ENCODE measurements at regions not wholly inside any gene's neighbourhood (a gene's known extent, or its start where the extent isn't known, plus 50 kb on each side); places are given as distances from the start of the nearest gene placed in this dataset.

GRCh38 chr22:44427611-44428470 is 70.2 kb downstream of the RTL6 start:
- no peak overlapping the region for H3K27ac ChIP-seq (ENCODE audit: insufficient read depth, low read length)
- no peaks in the 10 kb centered on the region for H3K36me3 ChIP-seq (ENCODE audit: control insufficient read depth, insufficient read depth, low read length)
- H3K9me3 ChIP-seq (ENCODE audit: control insufficient read depth, insufficient read depth, low read depth, low read length), result no peaks in the 10 kb centered on the region
- DNase-seq (ENCODE audit: low read depth in 2 of 2), result no peak
- no peak overlapping the region for H3K9ac ChIP-seq (ENCODE audit: insufficient read depth, low read length)
- no peak for TF ChIP-seq CTCF (conservative IDR thresholded peaks at IDR 0.05 in 1 of 2, IDR thresholded peaks at IDR 0.05 in 1 of 2; ENCODE audit: low read depth in 1 of 2, low read length in 2 of 2)
- no peak for TF ChIP-seq EZH2 (IDR thresholded peaks at IDR 0.05; ENCODE audit: low read length, missing control alignments)
- no peaks in the 10 kb centered on the region for H3K79me2 ChIP-seq (ENCODE audit: control insufficient read depth, insufficient read depth, low read length)
- H3K4me3 ChIP-seq (replicated peaks in 1 of 4; ENCODE audit: control extremely low read depth in 1 of 4, insufficient read depth in 1 of 4, low read depth in 3 of 4, low read length in 4 of 4), result no peak overlapping the region
- H3K4me2 ChIP-seq (ENCODE audit: extremely low read depth, insufficient read depth, low read length), result no peak overlapping the region
- H2AFZ ChIP-seq (ENCODE audit: low read length), result no peak overlapping the region
- peaks cover under 1% of the 10 kb centered on the region for H3K27me3 ChIP-seq (ENCODE audit: control insufficient read depth, insufficient read depth, low read length)
- H4K20me1 ChIP-seq (ENCODE audit: control insufficient read depth, extremely low read depth, insufficient read depth, low read length), result no peaks in the 10 kb centered on the region
- no peaks in the 10 kb centered on the region for H3K4me1 ChIP-seq (ENCODE audit: control insufficient read depth, extremely low read depth, insufficient read depth, low read length)

DNA sequence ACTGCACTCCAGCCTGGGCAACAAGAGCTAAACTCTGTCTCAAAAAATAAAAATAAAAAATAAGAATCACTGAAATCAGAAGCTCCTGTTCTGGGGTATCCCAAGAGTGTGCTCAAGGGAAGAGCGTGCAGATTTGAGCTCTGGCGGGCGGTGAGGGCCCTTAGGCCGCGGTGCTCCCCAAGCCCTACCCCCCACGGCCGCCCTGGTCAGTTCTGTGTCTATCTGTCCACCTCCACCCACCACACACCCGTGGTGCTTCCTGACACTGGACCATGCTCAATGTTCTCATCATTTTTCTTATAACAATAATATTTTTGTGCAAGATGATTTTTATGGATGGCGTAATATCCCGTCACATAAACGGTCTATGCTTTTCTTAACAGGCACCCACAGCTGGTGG is 71.1 kb downstream of the RTL6 start:
- H3K9me3 ChIP-seq (ENCODE audit: control insufficient read depth, insufficient read depth, low read depth, low read length), result no peaks in the 10 kb centered on the region
- H3K27ac ChIP-seq (ENCODE audit: insufficient read depth, low read length), result no peak overlapping the region
- H4K20me1 ChIP-seq (ENCODE audit: control insufficient read depth, extremely low read depth, insufficient read depth, low read length), result no peaks in the 10 kb centered on the region
- no peak overlapping the region for H3K9ac ChIP-seq (ENCODE audit: insufficient read depth, low read length)
- H3K4me3 ChIP-seq (replicated peaks in 1 of 4; ENCODE audit: control extremely low read depth in 1 of 4, insufficient read depth in 1 of 4, low read depth in 3 of 4, low read length in 4 of 4), result no peak overlapping the region
- no peaks in the 10 kb centered on the region for H3K27me3 ChIP-seq (ENCODE audit: control insufficient read depth, insufficient read depth, low read length)
- H3K79me2 ChIP-seq (ENCODE audit: control insufficient read depth, insufficient read depth, low read length), result no peaks in the 10 kb centered on the region
- no peaks in the 10 kb centered on the region for H3K36me3 ChIP-seq (ENCODE audit: control insufficient read depth, insufficient read depth, low read length)
- H2AFZ ChIP-seq (ENCODE audit: low read length), result no peak overlapping the region
- TF ChIP-seq EZH2 (IDR thresholded peaks at IDR 0.05; ENCODE audit: low read length, missing control alignments), result no peak
- TF ChIP-seq CTCF (conservative IDR thresholded peaks at IDR 0.05 in 1 of 2, IDR thresholded peaks at IDR 0.05 in 1 of 2; ENCODE audit: low read depth in 1 of 2, low read length in 2 of 2), result no peak
- H3K4me1 ChIP-seq (ENCODE audit: control insufficient read depth, extremely low read depth, insufficient read depth, low read length), result no peaks in the 10 kb centered on the region
- no peak for DNase-seq (ENCODE audit: low read depth in 2 of 2)
- no peak overlapping the region for H3K4me2 ChIP-seq (ENCODE audit: extremely low read depth, insufficient read depth, low read length)

- Histone ChIP-seq H3K4me3 (replicated peaks in 1 of 4; ENCODE audit: control extremely low read depth in 1 of 4, insufficient read depth in 1 of 4, low read depth in 3 of 4, low read length in 4 of 4) (no peak overlapping the region), H3K9ac (ENCODE audit: insufficient read depth, low read length) (no peak overlapping the region), H3K9me3 (ENCODE audit: control insufficient read depth, insufficient read depth, low read depth, low read length) (no peaks in the 10 kb centered on the region), H3K4me2 (ENCODE audit: extremely low read depth, insufficient read depth, low read length) (no peak overlapping the region), H3K4me1 (ENCODE audit: control insufficient read depth, extremely low read depth, insufficient read depth, low read length) (no peaks in the 10 kb centered on the region), H3K27me3 (ENCODE audit: control insufficient read depth, insufficient read depth, low read length) (no peaks in the 10 kb centered on the region), H3K79me2 (ENCODE audit: control insufficient read depth, insufficient read depth, low read length) (no peaks in the 10 kb centered on the region), H2AFZ (ENCODE audit: low read length) (no peak overlapping the region), H3K27ac (ENCODE audit: insufficient read depth, low read length) (no peak overlapping the region), H4K20me1 (ENCODE audit: control insufficient read depth, extremely low read depth, insufficient read depth, low read length) (no peaks in the 10 kb centered on the region), H3K36me3 (ENCODE audit: control insufficient read depth, insufficient read depth, low read length) (no peaks in the 10 kb centered on the region)
- no peak for TF ChIP-seq EZH2 (IDR thresholded peaks at IDR 0.05; ENCODE audit: low read length, missing control alignments)
- DNase-seq (ENCODE audit: low read depth in 2 of 2), result no peak
Measured at GRCh38 chr22:44425694-44426045, 72.4 kb downstream of the RTL6 start.
